Osteoblast (primary cell): ENCODE measurements at regions not wholly inside any gene's neighbourhood (a gene's known extent, or its start where the extent isn't known, plus 50 kb on each side); places are given as distances from the start of the nearest gene placed in this dataset.

ENCODE experiments used
- DNase-seq: peaks from one replicate; pipeline ENCODE4 v3.0.0; 2011; ENCODE audit warnings: low spot score, mixed read lengths; ENCODE audit not compliant: insufficient read length; ENCODE audit errors: missing footprints
- H2AFZ ChIP-seq: 2 replicates; pipeline ENCODE4 v1.6.0; 2011; ENCODE audit warnings: mild to moderate bottlenecking, low read length
- H3K27ac ChIP-seq: 2 replicates; pipeline ENCODE4 v1.5.1; 2011; ENCODE audit warnings: mild to moderate bottlenecking, low read depth, low read length, moderate library complexity
- H3K27me3 ChIP-seq: 2 replicates; pipeline ENCODE4 v1.6.0; 2012; ENCODE audit warnings: mild to moderate bottlenecking, control low read depth, inconsistent platforms, low read length, moderate library complexity; ENCODE audit not compliant: insufficient read depth
- H3K36me3 ChIP-seq: 2 replicates; pipeline ENCODE4 v1.5.1; 2011; ENCODE audit warnings: mild to moderate bottlenecking, low read length, control low read depth, moderate library complexity; ENCODE audit not compliant: insufficient read depth
- H3K4me1 ChIP-seq: 2 replicates; pipeline ENCODE4 v1.5.1; 2011; ENCODE audit warnings: mild to moderate bottlenecking, low read length, control low read depth, moderate library complexity; ENCODE audit not compliant: insufficient read depth
- H3K4me2 ChIP-seq: 2 replicates; pipeline ENCODE4 v1.6.0; 2011; ENCODE audit warnings: mild to moderate bottlenecking, low read length; ENCODE audit not compliant: insufficient read depth
- H3K4me3 ChIP-seq: fragments of 200-600 bp; sonication (generic); 3 replicates; pipeline ENCODE4 v1.5.1; 2012; ENCODE audit warnings: mild to moderate bottlenecking, low read length, inconsistent platforms; ENCODE audit not compliant: insufficient read depth
- H3K79me2 ChIP-seq: 2 replicates; pipeline ENCODE4 v1.6.0; 2012; ENCODE audit warnings: mild to moderate bottlenecking, low read length, control low read depth, inconsistent platforms; ENCODE audit not compliant: insufficient read depth
- H3K9me3 ChIP-seq: 2 replicates; pipeline ENCODE4 v1.5.1; 2011; ENCODE audit warnings: low read depth, low read length, control low read depth
- H4K20me1 ChIP-seq: 2 replicates; pipeline ENCODE4 v1.6.0; 2012; ENCODE audit warnings: mild to moderate bottlenecking, low read length, control low read depth; ENCODE audit not compliant: insufficient read depth
- TF ChIP-seq, protein P1 (sequence below): IDR thresholded peaks from 2 replicates; pipeline ENCODE4 v1.5.1; 2011; ENCODE audit warnings: mild to moderate bottlenecking, low read depth, low read length, moderate library complexity; ENCODE audit errors: extremely low read depth

DNA sequence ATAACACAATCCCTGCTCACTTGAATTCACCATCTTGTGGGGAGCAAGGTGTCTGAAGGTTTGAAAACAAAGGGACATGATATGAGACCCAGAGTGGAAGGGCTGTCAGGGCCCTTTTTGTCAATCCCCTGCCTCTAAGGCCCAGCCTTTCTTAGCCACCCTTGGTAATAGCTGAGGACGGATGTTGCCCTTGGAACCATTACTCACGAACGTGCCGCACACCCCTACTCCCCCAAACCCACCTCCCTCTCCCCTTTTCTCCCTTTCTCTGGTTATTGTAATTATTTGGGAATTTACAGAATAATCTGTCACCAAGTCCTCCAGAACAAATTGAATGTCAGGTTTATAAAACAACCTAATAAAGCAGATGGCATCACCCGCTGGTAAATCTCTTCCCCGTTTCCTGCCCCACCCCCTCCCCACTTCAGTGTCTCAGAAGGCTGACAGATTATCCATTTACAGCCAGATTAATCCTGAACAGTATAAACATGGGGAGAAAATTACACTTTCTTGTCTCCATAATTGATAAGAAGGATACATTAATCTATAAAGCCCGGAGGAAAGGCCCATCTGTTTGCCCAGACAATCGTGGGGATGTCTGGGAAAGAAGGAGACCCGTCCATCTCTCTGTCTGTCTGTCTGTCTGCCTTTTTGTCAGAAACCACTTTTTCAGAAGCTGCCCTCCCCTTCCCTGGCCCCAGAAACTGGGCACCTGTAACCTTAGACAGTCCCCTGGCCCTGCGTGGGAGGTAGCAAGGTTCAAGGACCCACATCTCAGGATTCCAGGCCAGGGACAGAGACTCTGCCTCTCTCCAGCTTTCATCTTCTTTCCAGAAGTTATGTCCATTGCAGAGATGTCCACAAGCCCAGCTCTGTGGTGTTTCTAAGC lies 60.6 kb upstream of the CD34 start:
- Histone ChIP-seq H3K36me3 (no peaks in the 10 kb centered on the region), H3K4me2 (no peak overlapping the region), H3K79me2 (no peaks in the 10 kb centered on the region), H4K20me1 (no peaks in the 10 kb centered on the region), H3K9me3 (no peaks in the 10 kb centered on the region), H2AFZ (no peak overlapping the region), H3K4me3 (no peak overlapping the region), H3K4me1 (no peaks in the 10 kb centered on the region), H3K27me3 (peaks cover 21% of the 10 kb centered on the region), H3K27ac (no peak overlapping the region)
- TF ChIP-seq, protein P1, sequence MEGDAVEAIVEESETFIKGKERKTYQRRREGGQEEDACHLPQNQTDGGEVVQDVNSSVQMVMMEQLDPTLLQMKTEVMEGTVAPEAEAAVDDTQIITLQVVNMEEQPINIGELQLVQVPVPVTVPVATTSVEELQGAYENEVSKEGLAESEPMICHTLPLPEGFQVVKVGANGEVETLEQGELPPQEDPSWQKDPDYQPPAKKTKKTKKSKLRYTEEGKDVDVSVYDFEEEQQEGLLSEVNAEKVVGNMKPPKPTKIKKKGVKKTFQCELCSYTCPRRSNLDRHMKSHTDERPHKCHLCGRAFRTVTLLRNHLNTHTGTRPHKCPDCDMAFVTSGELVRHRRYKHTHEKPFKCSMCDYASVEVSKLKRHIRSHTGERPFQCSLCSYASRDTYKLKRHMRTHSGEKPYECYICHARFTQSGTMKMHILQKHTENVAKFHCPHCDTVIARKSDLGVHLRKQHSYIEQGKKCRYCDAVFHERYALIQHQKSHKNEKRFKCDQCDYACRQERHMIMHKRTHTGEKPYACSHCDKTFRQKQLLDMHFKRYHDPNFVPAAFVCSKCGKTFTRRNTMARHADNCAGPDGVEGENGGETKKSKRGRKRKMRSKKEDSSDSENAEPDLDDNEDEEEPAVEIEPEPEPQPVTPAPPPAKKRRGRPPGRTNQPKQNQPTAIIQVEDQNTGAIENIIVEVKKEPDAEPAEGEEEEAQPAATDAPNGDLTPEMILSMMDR: no peak
- DNase-seq: no peak

DNA sequence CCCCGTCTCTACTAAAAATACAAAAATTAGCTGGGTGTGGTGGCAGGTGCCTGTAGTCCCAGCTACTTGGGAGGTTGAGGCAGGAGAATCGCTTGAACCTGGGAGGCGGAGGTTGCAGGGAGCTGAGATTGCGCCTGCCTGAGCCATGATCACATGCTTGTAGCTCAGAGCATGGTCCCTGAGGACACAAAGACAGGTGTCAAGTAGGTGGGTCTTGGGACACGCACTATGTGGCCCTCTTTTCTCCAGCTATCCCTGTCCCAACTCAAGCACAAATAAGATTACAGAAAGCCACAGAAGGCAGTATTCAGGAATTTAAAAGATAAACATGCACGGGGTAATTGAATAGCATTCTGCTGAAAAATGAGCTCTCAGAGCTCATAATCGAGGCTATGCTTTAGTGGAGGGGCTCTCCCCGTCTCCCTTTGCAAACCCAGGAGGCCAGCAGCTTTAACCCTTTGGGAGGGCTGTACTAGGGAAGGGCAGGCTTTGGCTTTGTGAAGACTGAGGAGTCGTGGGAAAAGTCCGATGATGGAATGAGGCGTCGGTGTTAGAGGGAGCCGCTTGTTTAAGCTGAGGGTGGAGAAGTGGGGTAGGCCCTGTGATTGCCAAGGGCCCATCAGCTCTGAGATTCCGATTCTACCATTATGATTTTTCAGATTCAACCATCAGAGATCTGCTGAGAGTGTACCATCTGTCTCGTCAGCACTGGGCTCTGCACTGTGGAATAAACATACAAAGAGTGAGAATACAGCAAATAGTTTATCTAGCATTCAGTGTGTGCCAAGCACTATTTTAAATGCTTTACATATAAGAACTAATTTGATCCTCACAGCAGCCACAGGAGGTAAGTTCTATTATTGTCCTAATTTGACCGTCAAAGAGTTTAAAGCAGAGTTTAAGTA lies 59.7 kb upstream of the CD34 start:
- H3K9me3 ChIP-seq: no peaks in the 10 kb centered on the region
- TF ChIP-seq, protein P1: no peak
- no peaks in the 10 kb centered on the region for H4K20me1 ChIP-seq
- no peak overlapping the region for H3K27ac ChIP-seq
- H3K4me1 ChIP-seq: no peaks in the 10 kb centered on the region
- DNase-seq: no peak
- H3K4me2 ChIP-seq: no peak overlapping the region
- no peaks in the 10 kb centered on the region for H3K79me2 ChIP-seq
- H2AFZ ChIP-seq: no peak overlapping the region
- no peaks in the 10 kb centered on the region for H3K36me3 ChIP-seq
- no peak overlapping the region for H3K4me3 ChIP-seq
- H3K27me3 ChIP-seq: peaks cover 19% of the 10 kb centered on the region

DNA sequence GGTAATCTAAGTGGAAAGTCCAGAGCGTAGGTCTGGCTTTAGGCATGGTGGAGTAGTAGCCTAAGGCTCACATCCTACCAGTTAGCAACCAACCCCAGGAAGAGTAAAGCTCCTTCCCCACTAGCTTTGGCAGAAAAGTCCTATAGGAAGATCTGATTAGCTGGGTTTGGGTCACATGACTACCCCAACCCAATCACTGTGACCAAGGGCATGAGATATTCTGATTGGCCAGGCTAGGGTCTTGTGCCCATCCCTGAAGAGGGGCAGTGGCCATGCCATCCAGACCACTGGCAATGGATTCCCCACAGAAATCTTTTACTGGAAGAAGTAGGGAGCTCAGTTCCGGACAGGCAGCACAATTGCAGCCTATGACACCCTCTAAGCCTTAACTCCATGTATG lies 58.6 kb upstream of the CD34 start:
- DNase-seq: no peak
- H3K79me2 ChIP-seq: no peaks in the 10 kb centered on the region
- H3K9me3 ChIP-seq: no peaks in the 10 kb centered on the region
- peaks cover 4% of the 10 kb centered on the region for H3K4me1 ChIP-seq
- peaks cover 11% of the 10 kb centered on the region for H3K27me3 ChIP-seq
- H3K36me3 ChIP-seq: no peaks in the 10 kb centered on the region
- no peak overlapping the region for H3K4me3 ChIP-seq
- no peak overlapping the region for H3K27ac ChIP-seq
- TF ChIP-seq, protein P1: no peak
- no peaks in the 10 kb centered on the region for H4K20me1 ChIP-seq
- no peak overlapping the region for H3K4me2 ChIP-seq
- no peak overlapping the region for H2AFZ ChIP-seq

DNA sequence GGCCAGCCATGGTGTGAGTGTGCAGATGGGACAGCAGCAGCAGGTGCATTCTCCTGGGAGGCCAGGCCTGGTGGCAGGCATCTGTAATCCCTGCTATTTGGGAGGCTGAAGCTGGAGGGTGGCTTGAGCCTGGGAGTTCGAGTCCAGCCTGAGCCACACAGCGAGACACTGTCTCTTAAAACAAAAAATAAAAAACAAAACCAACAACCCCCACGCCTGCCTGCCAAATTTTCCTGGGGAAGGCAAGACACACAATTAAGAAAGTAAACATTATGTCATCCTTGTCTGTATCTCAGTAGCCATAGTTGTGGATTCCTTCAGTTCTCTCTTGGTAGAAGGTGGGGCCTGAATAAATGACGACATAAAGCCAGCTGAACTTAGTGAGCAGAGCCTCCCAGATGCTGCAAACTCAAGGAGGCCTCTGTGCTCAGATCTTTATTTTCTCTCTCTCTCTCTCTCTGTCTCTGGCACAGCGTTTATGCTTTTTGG lies 57.6 kb upstream of the CD34 start:
- Histone ChIP-seq H3K4me1 (peaks cover 13% of the 10 kb centered on the region), H3K4me2 (no peak overlapping the region), H4K20me1 (no peaks in the 10 kb centered on the region), H3K4me3 (no peak overlapping the region), H3K36me3 (no peaks in the 10 kb centered on the region), H3K27me3 (peaks cover 3% of the 10 kb centered on the region), H2AFZ (peak overlapping the region; percentile 41), H3K79me2 (no peaks in the 10 kb centered on the region), H3K27ac (no peak overlapping the region), H3K9me3 (no peaks in the 10 kb centered on the region)
- TF ChIP-seq, protein P1: no peak
- DNase-seq: no peak
